OCI-LY1 (cell line): ENCODE measurements at regions not wholly inside any gene's neighbourhood (a gene's known extent, or its start where the extent isn't known, plus 50 kb on each side); places are given as distances from the start of the nearest gene placed in this dataset.

Experiments used
- H2AFZ ChIP-seq: fragments of 200-600 bp; sonication (generic), shearing (Covaris generic); 2 replicates; pipeline ENCODE4 v1.6.0; 2014; ENCODE audit warnings: antibody characterized with exemption, mild to moderate bottlenecking, low read length
- H3F3A ChIP-seq: fragments of 200-600 bp; sonication (generic), shearing (Covaris generic); 2 replicates; pipeline ENCODE4 v1.6.0; 2014; ENCODE audit warnings: mild to moderate bottlenecking, antibody characterized with exemption, low read length, moderate library complexity; ENCODE audit not compliant: insufficient read depth
- H3K27ac ChIP-seq: fragments of 200-600 bp; sonication (generic); 2 replicates; pipeline ENCODE4 v1.5.1; 2014; ENCODE audit warnings: low read length, mixed run types, mild to moderate bottlenecking, low read depth; ENCODE audit not compliant: poor library complexity, severe bottlenecking
- H3K27me3 ChIP-seq: fragments of 200-600 bp; sonication (generic); 2 replicates; pipeline ENCODE4 v1.6.0; 2014; ENCODE audit warnings: antibody characterized with exemption, mild to moderate bottlenecking, low read length, moderate library complexity; ENCODE audit not compliant: insufficient read depth
- H3K36me3 ChIP-seq: fragments of 200-600 bp; sonication (generic); 2 replicates; pipeline ENCODE4 v1.6.1; 2014; ENCODE audit warnings: mild to moderate bottlenecking, antibody characterized with exemption, low read length, moderate library complexity, mixed read lengths; ENCODE audit not compliant: insufficient read depth
- H3K4me1 ChIP-seq: fragments of 200-600 bp; sonication (generic); 2 replicates; pipeline ENCODE4 v1.5.1; 2014; ENCODE audit warnings: mild to moderate bottlenecking, low read length, moderate library complexity; ENCODE audit not compliant: insufficient read depth, severe bottlenecking
- H3K4me2 ChIP-seq: fragments of 200-600 bp; sonication (generic), shearing (Covaris generic); 2 replicates; pipeline ENCODE4 v1.6.1; 2014; ENCODE audit warnings: low read length
- H3K4me3 ChIP-seq: fragments of 200-600 bp; sonication (generic); 2 replicates; pipeline ENCODE4 v1.5.1; 2014; ENCODE audit warnings: low read length, low read depth, mild to moderate bottlenecking, mixed read lengths; ENCODE audit not compliant: poor library complexity, severe bottlenecking
- H3K79me2 ChIP-seq: fragments of 200-600 bp; shearing (Covaris generic); 2 replicates; pipeline ENCODE4 v1.6.1; 2016; ENCODE audit warnings: mixed run types, low read length, mixed read lengths; ENCODE audit not compliant: insufficient read depth
- H3K9ac ChIP-seq: fragments of 200-600 bp; sonication (generic), shearing (Covaris generic); 2 replicates; pipeline ENCODE4 v1.6.1; 2014; ENCODE audit warnings: mild to moderate bottlenecking, low read length, mixed read lengths
- H3K9me2 ChIP-seq: fragments of 200-600 bp; sonication (generic), shearing (Covaris generic); 2 replicates; pipeline ENCODE4 v1.6.1; 2014; ENCODE audit warnings: low read depth, mild to moderate bottlenecking, low read length, mixed read lengths
- H3K9me3 ChIP-seq: fragments of 200-600 bp; shearing (Covaris generic); 2 replicates; pipeline ENCODE4 v1.6.1; 2014; ENCODE audit warnings: low read length, mixed read lengths
- H4K20me1 ChIP-seq: fragments of 200-600 bp; sonication (generic), shearing (Covaris generic); 2 replicates; pipeline ENCODE4 v1.6.0; 2016; ENCODE audit warnings: mild to moderate bottlenecking, low read length; ENCODE audit not compliant: insufficient read depth
- EZH2 ChIP-seq: fragments of 200-600 bp; sonication (generic), shearing (Covaris generic); IDR thresholded peaks from 2 replicates; pipeline ENCODE4 v1.8.0; 2017; ENCODE audit warnings: borderline replicate concordance, mixed run types, mild to moderate bottlenecking, antibody characterized with exemption, low read length, moderate library complexity, mixed read lengths
- TF ChIP-seq, protein P1 (sequence below): fragments of 200-600 bp; sonication (generic), shearing (Covaris generic); IDR thresholded peaks from 2 replicates; pipeline ENCODE4 v1.5.1; 2017; ENCODE audit warnings: mild to moderate bottlenecking, antibody characterized with exemption, low read length, moderate library complexity, mixed read lengths

DNA sequence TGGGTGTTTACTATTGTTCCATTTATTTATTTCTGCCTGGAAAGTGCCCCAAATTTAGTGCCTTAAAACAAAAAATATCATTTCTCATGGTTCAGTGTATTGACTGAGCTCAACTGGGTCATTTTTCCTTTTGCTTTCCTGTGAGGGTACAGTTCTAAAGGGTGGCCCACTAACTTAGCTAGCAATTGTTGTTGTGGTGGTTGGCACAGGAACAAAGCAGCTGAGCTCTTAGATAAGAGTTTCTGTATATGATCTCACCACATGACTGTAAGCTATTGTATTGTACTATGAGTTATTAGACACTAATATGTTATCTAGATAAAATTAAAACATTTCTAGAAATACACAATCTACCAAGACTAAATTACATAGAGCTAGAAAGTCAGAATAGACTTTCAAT lies 1283.7 kb downstream of the OTOL1 start:
- Histone ChIP-seq H2AFZ (no peak overlapping the region), H3K36me3 (no peaks in the 10 kb centered on the region), H3K4me3 (no peak overlapping the region), H3K4me2 (no peak overlapping the region), H3F3A (no peaks in the 10 kb centered on the region), H3K9ac (no peak overlapping the region), H3K9me3 (no peaks in the 10 kb centered on the region), H3K9me2 (no peaks in the 10 kb centered on the region), H3K27me3 (no peaks in the 10 kb centered on the region), H3K27ac (no peak overlapping the region), H3K4me1 (no peaks in the 10 kb centered on the region), H3K79me2 (no peaks in the 10 kb centered on the region), H4K20me1 (no peaks in the 10 kb centered on the region)
- no peak for TF ChIP-seq EZH2
- TF ChIP-seq, protein P1, sequence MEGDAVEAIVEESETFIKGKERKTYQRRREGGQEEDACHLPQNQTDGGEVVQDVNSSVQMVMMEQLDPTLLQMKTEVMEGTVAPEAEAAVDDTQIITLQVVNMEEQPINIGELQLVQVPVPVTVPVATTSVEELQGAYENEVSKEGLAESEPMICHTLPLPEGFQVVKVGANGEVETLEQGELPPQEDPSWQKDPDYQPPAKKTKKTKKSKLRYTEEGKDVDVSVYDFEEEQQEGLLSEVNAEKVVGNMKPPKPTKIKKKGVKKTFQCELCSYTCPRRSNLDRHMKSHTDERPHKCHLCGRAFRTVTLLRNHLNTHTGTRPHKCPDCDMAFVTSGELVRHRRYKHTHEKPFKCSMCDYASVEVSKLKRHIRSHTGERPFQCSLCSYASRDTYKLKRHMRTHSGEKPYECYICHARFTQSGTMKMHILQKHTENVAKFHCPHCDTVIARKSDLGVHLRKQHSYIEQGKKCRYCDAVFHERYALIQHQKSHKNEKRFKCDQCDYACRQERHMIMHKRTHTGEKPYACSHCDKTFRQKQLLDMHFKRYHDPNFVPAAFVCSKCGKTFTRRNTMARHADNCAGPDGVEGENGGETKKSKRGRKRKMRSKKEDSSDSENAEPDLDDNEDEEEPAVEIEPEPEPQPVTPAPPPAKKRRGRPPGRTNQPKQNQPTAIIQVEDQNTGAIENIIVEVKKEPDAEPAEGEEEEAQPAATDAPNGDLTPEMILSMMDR, result no peak

- Histone ChIP-seq H3K4me3 (no peak overlapping the region), H3K79me2 (no peaks in the 10 kb centered on the region), H3F3A (no peaks in the 10 kb centered on the region), H3K4me1 (no peaks in the 10 kb centered on the region), H3K9ac (no peak overlapping the region), H3K27ac (no peak overlapping the region), H3K27me3 (no peaks in the 10 kb centered on the region), H3K36me3 (no peaks in the 10 kb centered on the region), H3K9me2 (no peaks in the 10 kb centered on the region), H3K4me2 (no peak overlapping the region), H3K9me3 (no peaks in the 10 kb centered on the region), H2AFZ (no peak overlapping the region), H4K20me1 (no peaks in the 10 kb centered on the region)
- no peak for TF ChIP-seq EZH2
- TF ChIP-seq, protein P1, result no peak
These were observed 1303.3 kb downstream of the OTOL1 start for GRCh38 chr3:162799910-162800309.

DNA sequence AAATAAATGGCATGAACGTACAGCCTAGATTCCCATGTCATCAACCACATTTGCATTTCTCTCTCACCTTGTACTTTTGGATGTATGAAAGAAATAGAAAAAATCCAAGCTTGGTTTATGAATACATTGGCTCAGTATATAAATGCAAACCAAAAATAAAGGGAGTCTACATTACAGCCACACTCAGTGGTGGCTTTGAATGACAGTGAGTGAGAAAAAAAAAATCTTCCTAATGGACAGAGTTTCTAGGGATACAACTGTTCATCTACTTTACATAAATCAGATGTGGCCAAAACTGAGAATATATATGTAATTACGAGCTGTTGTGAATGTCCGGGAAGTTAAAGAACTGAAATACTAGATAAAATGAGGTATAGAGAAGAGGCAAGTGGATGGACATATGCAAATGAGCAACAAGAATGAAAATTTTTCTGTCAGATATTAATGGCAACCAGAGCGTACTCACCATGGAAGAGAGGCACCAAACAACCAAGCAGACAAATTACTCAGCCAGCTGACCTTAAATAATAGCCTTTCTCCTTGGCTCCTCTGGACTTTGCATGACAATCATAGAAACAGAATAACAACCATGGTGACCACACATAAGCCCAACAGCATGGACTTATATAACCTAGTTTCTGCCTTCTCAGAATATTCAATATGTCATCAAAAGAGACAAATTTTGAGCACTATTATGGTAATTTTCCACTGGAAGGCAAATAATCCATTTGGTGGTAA lies 1305.8 kb downstream of the OTOL1 start:
- no peak overlapping the region for H3K9ac ChIP-seq
- no peak overlapping the region for H2AFZ ChIP-seq
- no peaks in the 10 kb centered on the region for H3K79me2 ChIP-seq
- TF ChIP-seq, protein P1, result no peak
- TF ChIP-seq EZH2, result no peak
- H3K4me2 ChIP-seq, result no peak overlapping the region
- no peaks in the 10 kb centered on the region for H3K27me3 ChIP-seq
- no peaks in the 10 kb centered on the region for H3K4me1 ChIP-seq
- no peaks in the 10 kb centered on the region for H4K20me1 ChIP-seq
- H3K36me3 ChIP-seq, result no peaks in the 10 kb centered on the region
- no peaks in the 10 kb centered on the region for H3K9me2 ChIP-seq
- H3K27ac ChIP-seq, result no peak overlapping the region
- H3F3A ChIP-seq, result no peaks in the 10 kb centered on the region
- no peaks in the 10 kb centered on the region for H3K9me3 ChIP-seq
- H3K4me3 ChIP-seq, result no peak overlapping the region
